ENCODE measurements at regions not wholly inside any gene's neighbourhood (a gene's known extent, or its start where the extent isn't known, plus 50 kb on each side); places are given as distances from the start of the nearest gene placed in this dataset.

- no peak for DNase-seq (ENCODE audit: low spot score)
- no peak for TF ChIP-seq POLR2AphosphoS5 (IDR thresholded peaks at IDR 0.05)
- no peak for TF ChIP-seq POLR2A (IDR thresholded peaks at IDR 0.05)
- no peak for TF ChIP-seq CTCF (IDR thresholded peaks at IDR 0.05)
- 47% methylated on average over 8 of the region's 8 CpGs for WGBS
Observed at GRCh38 chrX:4118666-4119530, 405.4 kb upstream of the PRKX start.

GRCh38 chrX:4110964-4111363 lies 397.5 kb upstream of the PRKX start:
- H3K4me1 ChIP-seq (replicated peaks) = no peaks in the 10 kb centered on the region
- H3K36me3 ChIP-seq = no peaks in the 10 kb centered on the region
- H3K4me3 ChIP-seq = no peak overlapping the region
- no peak for DNase-seq (ENCODE audit: low spot score)
- H3K27me3 ChIP-seq (replicated peaks; ENCODE audit: insufficient read depth) = no peaks in the 10 kb centered on the region
- intact Hi-C loops (cut with DNase I) = no loop called here
- 81% methylated on average over 2 of the region's 2 CpGs for WGBS
- no peak for TF ChIP-seq POLR2AphosphoS5 (IDR thresholded peaks at IDR 0.05)
- H3K9me3 ChIP-seq = no peaks in the 10 kb centered on the region
- no peak overlapping the region for H3K27ac ChIP-seq

More at GRCh38 chrX:4118666-4119530, 405.4 kb upstream of the PRKX start:
- H3K36me3 ChIP-seq = no peaks in the 10 kb centered on the region
- H3K27ac ChIP-seq = no peak overlapping the region
- no peaks in the 10 kb centered on the region for H3K9me3 ChIP-seq
- no peaks in the 10 kb centered on the region for H3K27me3 ChIP-seq (replicated peaks; ENCODE audit: insufficient read depth)
- no peaks in the 10 kb centered on the region for H3K4me1 ChIP-seq (replicated peaks)
- intact Hi-C loops (cut with DNase I) = no loop called here
- no peak overlapping the region for H3K4me3 ChIP-seq

GRCh38 chrX:4094926-4095325 lies 381.5 kb upstream of the PRKX start:
- DNase-seq (ENCODE audit: low spot score) = no peak
- WGBS = 46% methylated on average over 6 of the region's 6 CpGs
- no peaks in the 10 kb centered on the region for H3K4me1 ChIP-seq (replicated peaks)
- H3K9me3 ChIP-seq = no peaks in the 10 kb centered on the region
- H3K27ac ChIP-seq = no peak overlapping the region
- H3K36me3 ChIP-seq = no peaks in the 10 kb centered on the region
- H3K27me3 ChIP-seq (replicated peaks; ENCODE audit: insufficient read depth) = no peaks in the 10 kb centered on the region
- intact Hi-C loops (cut with DNase I) = no loop called here
- TF ChIP-seq CTCF (IDR thresholded peaks at IDR 0.05) (no peak), POLR2AphosphoS5 (IDR thresholded peaks at IDR 0.05) (no peak), POLR2A (IDR thresholded peaks at IDR 0.05) (no peak)
- H3K4me3 ChIP-seq = no peak overlapping the region

GRCh38 chrX:4091046-4091760 lies 377.8 kb upstream of the PRKX start:
- Histone ChIP-seq H3K9me3 (no peaks in the 10 kb centered on the region), H3K27ac (no peak overlapping the region), H3K4me3 (no peak overlapping the region), H3K4me1 (replicated peaks) (no peaks in the 10 kb centered on the region), H3K36me3 (no peaks in the 10 kb centered on the region), H3K27me3 (replicated peaks; ENCODE audit: insufficient read depth) (no peaks in the 10 kb centered on the region)
- TF ChIP-seq POLR2AphosphoS5 (IDR thresholded peaks at IDR 0.05) (no peak), POLR2A (IDR thresholded peaks at IDR 0.05) (no peak), CTCF (IDR thresholded peaks at IDR 0.05) (no peak)
- DNase-seq (ENCODE audit: low spot score) = no peak
- 32% methylated on average over 6 of the region's 6 CpGs for WGBS
- intact Hi-C loops (cut with DNase I) = no loop called here

- no peak for DNase-seq (ENCODE audit: low spot score)
- Histone ChIP-seq H3K27me3 (replicated peaks; ENCODE audit: insufficient read depth) (no peaks in the 10 kb centered on the region), H3K9me3 (no peaks in the 10 kb centered on the region), H3K36me3 (no peaks in the 10 kb centered on the region), H3K4me3 (no peak overlapping the region), H3K27ac (no peak overlapping the region), H3K4me1 (replicated peaks) (no peaks in the 10 kb centered on the region)
- 90% methylated on average over 2 of the region's 2 CpGs for WGBS
- TF ChIP-seq POLR2A (IDR thresholded peaks at IDR 0.05) = no peak
- no peak for TF ChIP-seq POLR2AphosphoS5 (IDR thresholded peaks at IDR 0.05)
- TF ChIP-seq CTCF (IDR thresholded peaks at IDR 0.05) = no peak
- intact Hi-C loops (cut with DNase I) = no loop called here
Observed at GRCh38 chrX:4059893-4060292, 346.4 kb upstream of the PRKX start.
